NOMO-1 treated with DMSO at 0.1 percent for 48 hours (cell line): ENCODE measurements at regions not wholly inside any gene's neighbourhood (a gene's known extent, or its start where the extent isn't known, plus 50 kb on each side); places are given as distances from the start of the nearest gene placed in this dataset.
"Not testable (repeated sequence)": the region's sequence is repeated elsewhere in the genome, so short reads cannot be mapped to it uniquely, and the experiment has no call there.

Experiments
- DNase-seq: peaks from one replicate; lab custom pipeline; 2025; ENCODE audit not compliant: unreplicated experiment; lab: John Stamatoyannopoulos, UW

- DNase-seq = no peak
Observed at GRCh38 chr21:14321042-14321441, 61.9 kb downstream of the HSPA13 start.

GRCh38 chr21:14319805-14320204 is 63.1 kb downstream of the HSPA13 start:
- DNase-seq = no peak

- DNase-seq = peak; percentile 48
Observed at GRCh38 chr21:14318578-14318977, 64.4 kb downstream of the HSPA13 start.

- no peak for DNase-seq
Observed at GRCh38 chr21:14317507-14317906, 65.4 kb downstream of the HSPA13 start.

GRCh38 chr21:14313300-14313699 is 69.6 kb downstream of the HSPA13 start:
- no peak for DNase-seq

GRCh38 chr21:14312871-14313270 is 70.1 kb downstream of the HSPA13 start:
- DNase-seq = peak; percentile 71

- DNase-seq = peak; percentile 83
Observed at GRCh38 chr21:14308234-14308633, 74.7 kb downstream of the HSPA13 start.

GRCh38 chr21:14306126-14306907 is 76.6 kb downstream of the HSPA13 start:
- peak; percentile 50 for DNase-seq

GRCh38 chr21:14303731-14304488 is 79.0 kb downstream of the HSPA13 start:
- DNase-seq = no peak

- DNase-seq = no peak
Observed at GRCh38 chr21:14300074-14300473, 82.9 kb downstream of the HSPA13 start.

GRCh38 chr21:14290576-14290975 is 74.6 kb downstream of the RBM11 start:
- no peak for DNase-seq

GRCh38 chr21:14288922-14289321 is 73.0 kb downstream of the RBM11 start:
- no peak for DNase-seq

- no peak for DNase-seq
Observed at GRCh38 chr21:14285147-14285761, 69.3 kb downstream of the RBM11 start.

GRCh38 chr21:14284481-14284880 is 68.5 kb downstream of the RBM11 start:
- DNase-seq = no peak

GRCh38 chr21:14281188-14281900 is 65.4 kb downstream of the RBM11 start:
- not testable (repeated sequence) for DNase-seq
